ENCODE measurements at regions not wholly inside any gene's neighbourhood (a gene's known extent, or its start where the extent isn't known, plus 50 kb on each side); places are given as distances from the start of the nearest gene placed in this dataset.

DNA sequence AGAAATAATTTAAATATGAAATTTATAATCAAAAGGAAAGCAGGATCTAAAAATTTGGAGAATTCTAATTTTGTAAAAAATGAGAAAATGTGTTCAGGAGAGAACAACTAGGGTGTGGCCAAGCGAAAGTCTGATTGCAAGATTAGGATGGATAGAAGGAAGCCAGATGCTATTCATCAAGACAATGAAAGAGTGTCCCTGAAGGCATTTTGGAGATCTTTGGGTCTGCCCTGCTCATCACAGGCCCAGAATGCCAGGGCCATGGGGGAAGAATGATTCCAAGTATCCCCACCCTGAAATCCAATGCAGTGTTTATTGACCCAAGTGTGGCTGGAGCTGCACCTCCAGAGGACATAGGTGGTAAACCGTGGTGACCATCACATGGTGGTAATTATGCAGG lies 724.0 kb upstream of the FZD8 start:
- WGBS (ENCODE audit: insufficient coverage), result no CpG with 5 or more reads among the region's 2 CpGs
- Histone ChIP-seq H2AFZ (ENCODE audit: insufficient read depth, low read depth, low read length, poor library complexity, severe bottlenecking) (no peak overlapping the region), H3K27ac (ENCODE audit: low read length in 2 of 2) (no peak overlapping the region), H3K36me3 (replicated peaks in 1 of 2; ENCODE audit: control extremely low read depth in 1 of 2, control insufficient read depth in 1 of 2, extremely low read depth in 1 of 2, insufficient read depth in 2 of 2, low read length in 1 of 2) (no peaks in the 10 kb centered on the region), H3K79me2 (ENCODE audit: control insufficient read depth, insufficient read depth, low read length) (no peaks in the 10 kb centered on the region), H3K27me3 (replicated peaks in 1 of 4; ENCODE audit: control extremely low read depth in 1 of 4, control insufficient read depth in 3 of 4, insufficient read depth in 4 of 4, low read length in 3 of 4) (no peaks in the 10 kb centered on the region), H3K4me2 (replicated peaks; ENCODE audit: low read depth, low read length, poor library complexity, severe bottlenecking) (no peak overlapping the region), H3K4me1 (ENCODE audit: control insufficient read depth in 2 of 2, insufficient read depth in 2 of 2, low read length in 2 of 2) (no peaks in the 10 kb centered on the region), H3K9me3 (ENCODE audit: control extremely low read depth in 1 of 3, control insufficient read depth in 2 of 3, insufficient read depth in 1 of 3, low read length in 2 of 3) (peaks cover 0 to 5% (median 4%) of the 10 kb centered on the region in 3 donors), H3K9ac (ENCODE audit: low read length) (no peak overlapping the region), H3K4me3 (ENCODE audit: control extremely low read depth in 1 of 5, extremely low read depth in 1 of 5, insufficient read depth in 1 of 5, low read depth in 2 of 5, low read length in 4 of 5) (no peak overlapping the region), H4K20me1 (ENCODE audit: control insufficient read depth, insufficient read depth, low read length, poor library complexity, severe bottlenecking) (no peaks in the 10 kb centered on the region)
- Mint-ChIP-seq H3K27me3 (no peaks in the 10 kb centered on the region), H3K27ac (no peak overlapping the region), H3K4me1 (no peaks in the 10 kb centered on the region), H3K4me3 (no peak overlapping the region), H3K9me3 (ENCODE audit: insufficient read depth) (peaks cover 3% of the 10 kb centered on the region)
- no peak for ATAC-seq (ENCODE audit: low read depth)
- ChIA-PET POLR2A (no interaction called here), CTCF (no interaction called here)
- no peak for DNase-seq
- intact Hi-C loops (cut with micrococcal nuclease), result no loop called here
- TF ChIP-seq CTCF (IDR thresholded peaks at IDR 0.05) (no peak), EZH2 (IDR thresholded peaks at IDR 0.05; ENCODE audit: borderline replicate concordance, insufficient read depth, low read depth, low read length, poor library complexity, severe bottlenecking) (no peak)

DNA sequence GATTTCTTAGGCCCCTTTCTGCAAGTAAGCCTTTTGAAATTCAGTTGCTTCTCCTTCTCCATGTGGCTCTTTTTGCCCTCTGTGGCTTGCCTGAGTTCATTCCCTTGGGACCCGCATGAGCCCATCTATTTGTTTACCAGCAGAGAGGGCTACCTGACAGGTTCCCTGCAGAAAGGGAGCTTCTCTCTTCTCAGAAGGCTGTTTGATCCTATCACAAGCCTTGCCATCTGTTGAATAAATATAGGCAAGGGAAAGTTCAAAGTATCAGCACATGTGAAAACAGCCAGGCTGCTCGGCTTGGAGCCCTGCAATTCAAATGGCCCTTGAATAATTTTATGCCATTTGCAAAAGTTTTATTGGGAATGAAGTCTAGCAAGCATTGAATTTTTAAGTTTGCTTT lies 720.2 kb upstream of the FZD8 start:
- no peak overlapping the region for H3K9ac ChIP-seq (ENCODE audit: low read length)
- POLR2A ChIA-PET, result no interaction called here
- no peak for TF ChIP-seq CTCF (IDR thresholded peaks at IDR 0.05)
- no peak for TF ChIP-seq EZH2 (IDR thresholded peaks at IDR 0.05; ENCODE audit: borderline replicate concordance, insufficient read depth, low read depth, low read length, poor library complexity, severe bottlenecking)
- intact Hi-C loops (cut with micrococcal nuclease), result no loop called here
- H3K27me3 ChIP-seq (replicated peaks in 1 of 4; ENCODE audit: control extremely low read depth in 1 of 4, control insufficient read depth in 3 of 4, insufficient read depth in 4 of 4, low read length in 3 of 4), result no peaks in the 10 kb centered on the region
- H3K27ac ChIP-seq (ENCODE audit: low read length in 2 of 2), result no peak overlapping the region
- 90% methylated on average over 2 of the region's 2 CpGs for WGBS (ENCODE audit: insufficient coverage)
- Mint-ChIP-seq H3K9me3 (ENCODE audit: insufficient read depth) (peaks cover 3% of the 10 kb centered on the region), H3K4me3 (no peak overlapping the region), H3K27me3 (no peaks in the 10 kb centered on the region), H3K4me1 (no peaks in the 10 kb centered on the region), H3K27ac (no peak overlapping the region)
- CTCF ChIA-PET, result interaction anchor here (0.7 kb wide), 1 partner anchor 857 kb away, joined by 3 read pairs; no protein-coding TSS in a partner anchor
- peaks cover 0 to 5% (median 4%) of the 10 kb centered on the region in 3 donors for H3K9me3 ChIP-seq (ENCODE audit: control extremely low read depth in 1 of 3, control insufficient read depth in 2 of 3, insufficient read depth in 1 of 3, low read length in 2 of 3)
- no peak overlapping the region for H3K4me3 ChIP-seq (ENCODE audit: control extremely low read depth in 1 of 5, extremely low read depth in 1 of 5, insufficient read depth in 1 of 5, low read depth in 2 of 5, low read length in 4 of 5)
- H3K4me2 ChIP-seq (replicated peaks; ENCODE audit: low read depth, low read length, poor library complexity, severe bottlenecking), result no peak overlapping the region
- H3K36me3 ChIP-seq (replicated peaks in 1 of 2; ENCODE audit: control extremely low read depth in 1 of 2, control insufficient read depth in 1 of 2, extremely low read depth in 1 of 2, insufficient read depth in 2 of 2, low read length in 1 of 2), result no peaks in the 10 kb centered on the region
- ATAC-seq (ENCODE audit: low read depth) (no peak), DNase-seq (no peak)
- no peak overlapping the region for H2AFZ ChIP-seq (ENCODE audit: insufficient read depth, low read depth, low read length, poor library complexity, severe bottlenecking)
- no peaks in the 10 kb centered on the region for H4K20me1 ChIP-seq (ENCODE audit: control insufficient read depth, insufficient read depth, low read length, poor library complexity, severe bottlenecking)
- H3K4me1 ChIP-seq (ENCODE audit: control insufficient read depth in 2 of 2, insufficient read depth in 2 of 2, low read length in 2 of 2), result no peaks in the 10 kb centered on the region
- H3K79me2 ChIP-seq (ENCODE audit: control insufficient read depth, insufficient read depth, low read length), result no peaks in the 10 kb centered on the region

All from B cell (primary cell).